ENCODE measurements at regions not wholly inside any gene's neighbourhood (a gene's known extent, or its start where the extent isn't known, plus 50 kb on each side); places are given as distances from the start of the nearest gene placed in this dataset.

DNA sequence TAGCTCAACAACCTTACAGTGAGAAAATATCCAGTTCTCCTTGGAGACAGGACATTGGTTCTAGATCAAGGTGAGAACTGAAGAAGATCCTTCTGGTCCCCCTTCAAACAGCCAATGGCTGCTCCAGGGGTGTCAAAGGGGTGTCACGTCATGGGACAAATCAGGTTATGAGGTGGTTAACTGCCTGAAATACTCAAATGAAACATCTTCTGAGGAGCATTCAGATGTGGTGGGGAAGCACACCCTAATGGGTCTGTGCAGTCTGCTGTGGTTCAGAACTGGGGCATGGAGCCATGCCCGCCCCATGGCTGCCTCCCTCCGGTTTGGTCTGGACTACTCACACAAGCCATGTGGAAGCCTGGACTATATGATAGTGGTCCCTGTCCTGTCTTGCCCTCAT is 52.4 kb upstream of the PARP11 start:
- TF ChIP-seq, protein P1, sequence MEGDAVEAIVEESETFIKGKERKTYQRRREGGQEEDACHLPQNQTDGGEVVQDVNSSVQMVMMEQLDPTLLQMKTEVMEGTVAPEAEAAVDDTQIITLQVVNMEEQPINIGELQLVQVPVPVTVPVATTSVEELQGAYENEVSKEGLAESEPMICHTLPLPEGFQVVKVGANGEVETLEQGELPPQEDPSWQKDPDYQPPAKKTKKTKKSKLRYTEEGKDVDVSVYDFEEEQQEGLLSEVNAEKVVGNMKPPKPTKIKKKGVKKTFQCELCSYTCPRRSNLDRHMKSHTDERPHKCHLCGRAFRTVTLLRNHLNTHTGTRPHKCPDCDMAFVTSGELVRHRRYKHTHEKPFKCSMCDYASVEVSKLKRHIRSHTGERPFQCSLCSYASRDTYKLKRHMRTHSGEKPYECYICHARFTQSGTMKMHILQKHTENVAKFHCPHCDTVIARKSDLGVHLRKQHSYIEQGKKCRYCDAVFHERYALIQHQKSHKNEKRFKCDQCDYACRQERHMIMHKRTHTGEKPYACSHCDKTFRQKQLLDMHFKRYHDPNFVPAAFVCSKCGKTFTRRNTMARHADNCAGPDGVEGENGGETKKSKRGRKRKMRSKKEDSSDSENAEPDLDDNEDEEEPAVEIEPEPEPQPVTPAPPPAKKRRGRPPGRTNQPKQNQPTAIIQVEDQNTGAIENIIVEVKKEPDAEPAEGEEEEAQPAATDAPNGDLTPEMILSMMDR (IDR thresholded peaks at IDR 0.05): no peak
- no peak for TF ChIP-seq POLR2AphosphoS5 (IDR thresholded peaks at IDR 0.05)
